ENCODE measurements at regions not wholly inside any gene's neighbourhood (a gene's known extent, or its start where the extent isn't known, plus 50 kb on each side); places are given as distances from the start of the nearest gene placed in this dataset.

- DNase-seq = no peak
Observed at GRCh38 chr4:26260571-26260970, 60.2 kb upstream of the RBPJ start.

DNA sequence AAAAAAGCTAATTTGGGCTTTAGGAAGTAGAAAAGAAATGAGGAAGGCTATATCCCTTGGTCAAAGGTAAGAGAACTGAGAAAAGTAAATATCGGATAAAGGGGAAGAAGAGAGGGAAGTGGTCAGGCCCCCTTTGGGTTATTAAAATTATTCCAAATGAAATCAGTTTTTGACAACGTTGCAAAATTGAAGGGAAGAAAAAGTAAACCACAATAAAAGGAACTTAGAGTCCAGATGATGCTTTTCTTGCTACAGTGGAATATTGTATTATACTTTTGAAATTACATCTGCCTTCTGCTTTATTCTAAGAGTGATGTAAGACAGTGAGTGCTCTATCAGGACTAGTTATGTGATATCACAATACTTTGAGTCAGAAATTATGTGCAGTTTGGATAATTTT, 59.4 kb upstream of the RBPJ start:
- no peak for DNase-seq

- DNase-seq = no peak
Observed at GRCh38 chr4:26263165-26263564, 57.6 kb upstream of the RBPJ start.

GRCh38 chr4:26264109-26264508, 56.7 kb upstream of the RBPJ start:
- no peak for DNase-seq

DNA sequence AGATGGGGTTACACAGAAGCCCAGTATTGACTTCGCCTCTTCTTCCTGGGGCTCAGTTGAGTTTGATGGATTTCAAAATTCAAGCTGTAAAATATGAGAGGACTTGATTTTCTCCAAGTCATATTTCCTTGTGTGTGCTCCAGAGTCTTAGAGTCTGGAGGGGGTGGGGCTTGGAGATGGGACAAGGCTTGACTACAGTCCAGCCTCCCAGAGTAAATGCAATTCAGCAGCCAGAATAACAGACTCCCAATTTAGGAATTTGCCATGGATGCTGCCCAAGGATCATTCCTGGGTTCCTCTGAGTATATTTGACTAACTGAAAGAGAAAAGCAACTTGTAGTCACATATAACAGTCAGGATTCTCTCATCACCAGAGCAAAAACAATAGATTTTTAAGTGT, 53.7 kb upstream of the RBPJ start:
- DNase-seq = no peak

DNA sequence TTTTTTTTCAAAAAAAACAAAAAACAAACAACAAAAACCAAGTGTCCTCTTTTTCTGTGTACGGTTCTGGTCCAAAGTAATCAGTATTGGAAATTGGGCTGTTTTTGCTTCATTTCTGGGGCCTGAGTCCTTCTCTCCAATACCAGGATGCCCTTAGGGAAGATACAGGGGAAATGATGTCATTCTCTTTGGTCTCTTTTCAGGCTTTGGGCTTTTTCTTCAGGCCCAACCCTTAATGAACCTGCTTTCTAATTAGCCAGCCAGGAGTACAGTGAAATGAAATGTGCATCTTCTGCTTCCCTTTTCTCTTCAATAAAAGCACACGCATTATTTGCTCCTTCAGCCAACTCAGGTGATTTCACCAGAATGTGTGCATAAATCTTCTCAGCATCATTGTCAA, 52.6 kb upstream of the RBPJ start:
- DNase-seq = no peak

- DNase-seq = no peak
Observed at GRCh38 chr4:26269038-26269437, 51.8 kb upstream of the RBPJ start.
